ENCODE measurements at regions not wholly inside any gene's neighbourhood (a gene's known extent, or its start where the extent isn't known, plus 50 kb on each side); places are given as distances from the start of the nearest gene placed in this dataset.

DNA sequence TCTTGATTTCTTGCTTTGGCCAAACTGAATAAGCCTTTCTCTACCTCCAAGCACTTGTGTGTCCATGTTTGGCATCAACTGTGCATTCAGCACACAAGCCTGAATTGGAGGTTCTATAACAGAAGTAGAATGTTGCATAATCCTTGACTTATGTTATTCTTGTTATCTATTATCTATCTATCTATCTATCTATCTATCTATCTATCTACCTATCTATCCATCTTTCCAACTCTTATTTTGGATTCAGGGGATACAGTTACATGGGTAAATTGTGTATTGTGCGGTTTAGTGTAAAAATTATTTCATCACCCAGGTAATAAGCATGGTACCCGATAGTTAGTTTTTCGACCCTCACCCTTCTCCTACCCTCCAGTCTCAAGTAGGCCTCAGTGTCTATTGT, 319.6 kb downstream of the PTH2R start:
- no peak for TF ChIP-seq CTCF (conservative IDR thresholded peaks at IDR 0.05)
- TF ChIP-seq EZH2 (IDR thresholded peaks at IDR 0.05; ENCODE audit: low read depth), result no peak
